HG02588 (cell line): ENCODE measurements at regions not wholly inside any gene's neighbourhood (a gene's known extent, or its start where the extent isn't known, plus 50 kb on each side); places are given as distances from the start of the nearest gene placed in this dataset.
"Not testable (repeated sequence)": the region's sequence is repeated elsewhere in the genome, so short reads cannot be mapped to it uniquely, and the experiment has no call there.

Source experiments
- ATAC-seq: cut with Tn5 transposase; IDR thresholded peaks from one replicate; pipeline ENCODE4 v1.9.1; 2021; ENCODE audit warnings: mild to moderate bottlenecking, moderate library complexity; ENCODE audit not compliant: unreplicated experiment

- no peak for ATAC-seq
These were observed 233.4 kb upstream of the SETMAR start for GRCh38 chr3:4069796-4070195.

GRCh38 chr3:4071481-4072184, 231.5 kb upstream of the SETMAR start:
- ATAC-seq = no peak

- ATAC-seq = not testable (repeated sequence)
These were observed 225.9 kb upstream of the SETMAR start for GRCh38 chr3:4077278-4077677.

GRCh38 chr3:4077950-4078349, 225.2 kb upstream of the SETMAR start:
- no peak for ATAC-seq

DNA sequence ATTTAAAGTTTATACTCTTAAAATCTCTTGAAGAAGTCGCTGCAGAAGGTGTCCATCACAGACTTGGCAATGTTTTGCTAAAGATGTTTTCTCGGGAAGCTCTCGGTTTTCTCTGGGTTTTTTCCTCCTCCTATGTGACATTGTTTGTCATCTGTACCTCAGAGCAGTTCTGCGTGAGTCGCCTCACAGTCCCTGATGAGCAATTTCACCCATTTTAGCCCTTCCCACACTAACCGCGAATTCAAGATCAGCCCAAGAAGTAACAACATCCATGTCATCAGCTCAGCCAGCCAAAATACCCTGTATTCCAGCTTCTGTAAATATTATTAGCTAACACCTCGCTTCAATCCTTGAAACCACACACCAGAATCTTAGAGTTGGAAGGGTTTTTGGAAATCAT, 224.3 kb upstream of the SETMAR start:
- ATAC-seq = peak; percentile 78

- peak; percentile 4 for ATAC-seq
These were observed 223.6 kb upstream of the SETMAR start for GRCh38 chr3:4079339-4080195.

GRCh38 chr3:4083225-4084015, 219.7 kb upstream of the SETMAR start:
- ATAC-seq = no peak

DNA sequence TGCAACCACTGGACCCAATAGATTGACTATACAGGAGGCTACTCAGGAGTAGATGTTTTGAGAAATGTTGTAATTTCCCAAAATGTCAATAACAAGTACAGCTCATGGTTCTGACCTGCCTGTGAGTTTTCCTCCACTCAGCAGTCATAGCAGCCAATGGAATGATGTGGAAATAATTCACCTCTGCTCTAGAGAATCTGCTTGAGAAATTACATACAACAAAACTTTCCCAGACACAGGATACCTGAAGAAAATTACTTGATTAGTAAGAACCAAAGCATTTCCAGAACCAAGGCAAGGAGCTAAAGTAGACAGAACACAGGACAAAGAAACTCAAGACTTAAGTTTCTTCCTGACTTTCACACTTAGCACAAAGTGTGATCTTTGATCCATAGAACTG, 218.9 kb upstream of the SETMAR start:
- no peak for ATAC-seq

GRCh38 chr3:4086662-4087061, 216.5 kb upstream of the SETMAR start:
- ATAC-seq = not testable (repeated sequence)

DNA sequence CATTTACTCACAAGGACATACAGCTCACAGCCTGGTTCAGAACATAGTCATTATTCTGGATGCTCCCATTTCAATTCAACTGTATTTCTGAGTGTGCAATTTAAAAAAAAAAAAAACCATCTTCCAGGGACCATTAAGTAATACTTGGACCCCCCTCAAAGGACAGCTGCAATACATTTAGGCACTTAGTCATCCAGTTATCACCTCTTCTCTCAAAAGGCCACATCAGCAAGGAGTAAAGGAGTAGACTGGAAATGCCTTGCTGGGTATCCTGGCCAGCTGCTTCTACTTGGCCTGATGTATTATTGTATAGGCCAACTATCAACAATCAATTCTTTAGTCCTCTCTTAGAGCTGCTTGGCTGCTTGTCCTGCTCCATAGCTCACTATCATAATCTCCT, 211.4 kb upstream of the SETMAR start:
- ATAC-seq = no peak

- no peak for ATAC-seq
These were observed 205.4 kb upstream of the SETMAR start for GRCh38 chr3:4097801-4098200.

DNA sequence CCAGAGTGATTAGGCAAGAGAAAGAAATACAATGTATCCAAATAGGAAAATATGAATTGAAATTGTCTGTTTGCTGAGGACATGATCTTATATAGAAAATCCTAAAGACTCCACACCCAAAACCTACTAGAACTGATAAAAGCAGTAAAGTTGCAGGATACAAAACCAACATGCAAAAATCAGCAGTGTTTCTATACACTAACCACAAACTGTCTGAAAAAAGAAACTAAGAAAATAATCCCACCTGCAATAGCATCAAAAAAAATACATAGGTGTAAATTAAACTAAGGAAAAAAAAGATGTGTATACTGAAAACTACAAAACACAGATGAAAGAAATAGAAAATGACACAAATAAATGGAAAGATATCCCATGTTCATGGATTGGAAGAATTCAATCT, 203.6 kb upstream of the SETMAR start:
- ATAC-seq = no peak

DNA sequence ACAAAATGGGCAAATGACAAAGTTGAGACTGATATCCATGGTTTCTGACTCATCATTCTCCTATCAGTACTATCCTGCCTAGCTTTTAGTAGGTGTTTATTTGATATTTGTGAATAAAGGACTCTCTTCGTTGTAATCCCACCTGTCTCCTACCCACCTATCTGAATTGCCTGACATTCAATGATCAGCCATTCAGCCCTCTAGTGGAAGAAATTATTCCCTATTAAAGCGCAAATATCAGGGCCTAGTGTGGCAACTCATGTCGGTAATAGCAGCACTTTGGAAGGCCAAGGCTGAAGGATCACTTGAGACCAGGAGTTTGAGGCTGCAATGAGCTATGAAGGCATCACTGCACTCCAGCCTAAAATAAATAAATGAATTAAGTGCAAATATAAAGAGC, 195.7 kb upstream of the SETMAR start:
- no peak for ATAC-seq

GRCh38 chr3:4113811-4114522, 189.2 kb upstream of the SETMAR start:
- no peak for ATAC-seq

DNA sequence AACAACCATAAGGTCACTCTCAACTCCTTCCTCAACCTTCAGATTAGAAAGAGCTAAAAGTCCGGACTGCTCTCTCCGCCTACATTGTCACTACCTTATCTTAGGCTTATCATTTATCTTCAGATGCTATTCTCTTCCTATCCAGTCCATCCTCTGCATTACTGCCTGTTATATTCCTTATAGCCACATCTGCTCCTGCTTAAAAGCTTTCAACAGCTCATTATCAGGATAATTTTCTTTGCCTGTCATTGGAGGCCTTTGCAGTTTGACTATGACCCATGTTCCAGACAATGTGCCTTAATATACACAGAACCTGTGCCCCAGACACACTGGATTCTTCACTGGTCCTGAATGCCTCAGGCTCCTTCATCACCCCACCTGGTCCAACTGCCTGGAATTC, 184.1 kb upstream of the SETMAR start:
- ATAC-seq = no peak

DNA sequence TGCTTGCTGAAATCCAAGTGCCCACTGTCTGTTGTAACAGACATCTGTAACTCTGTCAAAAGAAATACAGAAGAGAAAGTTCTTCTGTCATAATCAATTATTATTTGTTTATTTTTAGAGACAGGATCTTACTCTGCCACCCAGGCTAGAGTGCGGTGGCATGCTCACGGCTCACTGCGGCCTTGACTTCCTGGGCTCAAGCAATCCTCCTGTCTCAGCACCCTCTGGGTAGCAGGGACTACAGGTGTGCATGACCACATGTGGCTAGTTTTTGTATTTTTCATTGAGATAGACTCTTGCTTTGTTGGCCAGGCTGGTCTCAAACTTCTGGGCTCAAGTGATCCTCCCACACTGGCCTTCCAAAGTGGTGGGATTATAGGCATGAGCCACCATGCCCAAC, 177.6 kb upstream of the SETMAR start:
- ATAC-seq = no peak

GRCh38 chr3:4138150-4138785, 164.9 kb upstream of the SETMAR start:
- no peak for ATAC-seq

DNA sequence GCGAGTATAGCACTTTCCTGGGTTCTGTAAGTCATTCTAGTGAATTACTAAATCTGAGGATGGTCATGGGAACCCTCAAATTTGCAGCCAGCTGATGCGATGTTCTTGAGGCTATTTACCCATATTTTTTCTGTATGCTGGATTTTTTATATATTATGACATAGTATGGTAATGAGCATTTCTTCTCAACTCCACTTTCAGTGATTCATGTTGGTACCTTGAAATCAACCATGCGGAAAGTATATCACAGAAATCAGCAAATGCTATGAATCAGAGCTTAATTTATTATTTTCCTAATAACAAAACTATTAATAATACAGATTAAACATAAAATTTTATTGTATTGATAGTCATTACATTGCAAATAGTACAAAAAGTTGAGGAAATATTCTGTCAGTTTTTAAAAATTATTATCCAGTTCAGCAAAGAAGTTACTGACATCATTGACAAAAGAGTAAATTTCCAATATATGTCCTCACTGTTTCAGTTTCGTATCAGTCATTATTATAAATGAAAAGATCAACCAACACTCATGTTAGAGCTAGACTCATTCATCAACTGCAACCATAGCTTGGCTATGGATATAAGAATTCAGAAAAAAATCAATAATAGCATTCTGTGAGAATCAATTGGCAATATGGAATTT, 164.3 kb upstream of the SETMAR start:
- ATAC-seq = no peak

- ATAC-seq = no peak
These were observed 163.6 kb upstream of the SETMAR start for GRCh38 chr3:4139462-4140140.
